ENCODE measurements at regions not wholly inside any gene's neighbourhood (a gene's known extent, or its start where the extent isn't known, plus 50 kb on each side); places are given as distances from the start of the nearest gene placed in this dataset.

- no peak for DNase-seq (ENCODE audit: extremely low spot score)
- CTCF ChIA-PET: no interaction called here
- POLR2A ChIA-PET: no interaction called here
- no peak for TF ChIP-seq CTCF (IDR thresholded peaks at IDR 0.05; ENCODE audit: control extremely low read depth, extremely low read depth, low read depth, missing control alignments)
Observed at GRCh38 chr1:164472841-164473240, 86.1 kb upstream of the PBX1 start.

GRCh38 chr1:164473544-164473943 lies 85.4 kb upstream of the PBX1 start:
- TF ChIP-seq CTCF (IDR thresholded peaks at IDR 0.05; ENCODE audit: control extremely low read depth, extremely low read depth, low read depth, missing control alignments): no peak
- ChIA-PET POLR2A (no interaction called here), CTCF (interaction anchor here (1.3 kb wide), 1 partner anchor 12 kb away, joined by 3 read pairs; no protein-coding TSS in a partner anchor)
- DNase-seq (ENCODE audit: extremely low spot score): no peak

- ChIA-PET POLR2A (no interaction called here), CTCF (interaction anchor here (1.2 kb wide), 1 partner anchor 14 kb away, joined by 3 read pairs; no protein-coding TSS in a partner anchor)
- no peak for DNase-seq (ENCODE audit: extremely low spot score)
- no peak for TF ChIP-seq CTCF (IDR thresholded peaks at IDR 0.05; ENCODE audit: control extremely low read depth, extremely low read depth, low read depth, missing control alignments)
Observed at GRCh38 chr1:164475834-164476233, 83.2 kb upstream of the PBX1 start.

- ChIA-PET CTCF (no interaction called here), POLR2A (no interaction called here)
- TF ChIP-seq CTCF (IDR thresholded peaks at IDR 0.05; ENCODE audit: control extremely low read depth, extremely low read depth, low read depth, missing control alignments): no peak
- no peak for DNase-seq (ENCODE audit: extremely low spot score)
Observed at GRCh38 chr1:164477343-164477742, 81.6 kb upstream of the PBX1 start.

- no peak for DNase-seq (ENCODE audit: extremely low spot score)
- no peak for TF ChIP-seq CTCF (IDR thresholded peaks at IDR 0.05; ENCODE audit: control extremely low read depth, extremely low read depth, low read depth, missing control alignments)
- ChIA-PET CTCF (interaction anchor here (1.1 kb wide), 1 partner anchor 29 kb away, joined by 3 read pairs; no protein-coding TSS in a partner anchor), POLR2A (no interaction called here)
Observed at GRCh38 chr1:164479242-164479641, 79.7 kb upstream of the PBX1 start.

- ChIA-PET CTCF (no interaction called here), POLR2A (no interaction called here)
- no peak for DNase-seq (ENCODE audit: extremely low spot score)
- TF ChIP-seq CTCF (IDR thresholded peaks at IDR 0.05; ENCODE audit: control extremely low read depth, extremely low read depth, low read depth, missing control alignments): no peak
Observed at GRCh38 chr1:164480285-164480907, 78.6 kb upstream of the PBX1 start.
